IMR-90 (cell line): ENCODE measurements at regions not wholly inside any gene's neighbourhood (a gene's known extent, or its start where the extent isn't known, plus 50 kb on each side); places are given as distances from the start of the nearest gene placed in this dataset.

ENCODE experiments used
- ATAC-seq: fragments of 200-7000 bp; cut with Tn5 transposase; 2 replicates; pipeline ENCODE4 v1.9.1; 2020; ENCODE audit warnings: low read depth, mild to moderate bottlenecking, moderate library complexity
- BruUV-seq: library from RNA; stranded (reverse); fragments of 400-500 nt; replicated peaks from 2 replicates; lab custom pipeline; 2021; lab: Mats Ljungman, UMichigan
- CTCF ChIA-PET: fragments of 300-600 bp; formaldehyde crosslinking; extraction: SDS; loops from one replicate; lab custom pipeline; 2021; ENCODE audit warnings: antibody characterized with exemption; lab: Yijun Ruan, JAX
- POLR2A ChIA-PET: fragments of 300-600 bp; sonication (Branson Sonifier 250); formaldehyde crosslinking; loops from one replicate; lab custom pipeline; 2022; ENCODE audit warnings: antibody characterized with exemption; ENCODE audit not compliant: unreplicated experiment; lab: Charles Lee
- DNase-seq: peaks from one replicate; pipeline ENCODE4 v3.0.0; 2013
- H2AFZ ChIP-seq: replicated peaks from 2 replicates; pipeline ENCODE3; 2013; ENCODE audit warnings: low read length, mild to moderate bottlenecking; ENCODE audit not compliant: poor library complexity
- H2AK5ac ChIP-seq: 2 replicates; pipeline ENCODE4 v1.6.1; 2013; ENCODE audit warnings: low read depth, low read length, inconsistent platforms
- H2AK9ac ChIP-seq: replicated peaks from 2 replicates; pipeline ENCODE3; 2013; ENCODE audit warnings: mild to moderate bottlenecking, low read depth, low read length, moderate library complexity; ENCODE audit not compliant: poor library complexity
- H2BK120ac ChIP-seq: 2 replicates; pipeline ENCODE4 v1.6.1; 2013; ENCODE audit warnings: low read depth, low read length, inconsistent platforms
- H2BK15ac ChIP-seq: 3 replicates; pipeline ENCODE4 v1.6.1; 2013; ENCODE audit warnings: low read depth, low read length, inconsistent platforms
- H2BK20ac ChIP-seq: 2 replicates; pipeline ENCODE4 v1.6.1; 2013; ENCODE audit warnings: low read depth, mild to moderate bottlenecking, inconsistent platforms, low read length, moderate library complexity
- H2BK5ac ChIP-seq: 2 replicates; pipeline ENCODE4 v1.6.1; 2013; ENCODE audit warnings: mild to moderate bottlenecking, low read depth, low read length, inconsistent platforms; ENCODE audit not compliant: poor library complexity, severe bottlenecking
- H3K14ac ChIP-seq: replicated peaks from 2 replicates; pipeline ENCODE4 v1.6.1; 2013; ENCODE audit warnings: low read depth, low read length, inconsistent platforms
- H3K18ac ChIP-seq: 2 replicates; pipeline ENCODE4 v1.6.1; 2013; ENCODE audit warnings: low read depth, low read length, control low read depth
- H3K23ac ChIP-seq: 2 replicates; pipeline ENCODE4 v1.6.1; 2013; ENCODE audit warnings: low read depth, low read length, inconsistent platforms
- H3K27ac ChIP-seq: 2 replicates; pipeline ENCODE4 v1.5.1; 2013; ENCODE audit warnings: mild to moderate bottlenecking, control low read depth, low read length; ENCODE audit not compliant: insufficient read depth
- H3K27me3 ChIP-seq: 2 replicates; pipeline ENCODE4 v1.6.1; 2013; ENCODE audit warnings: low read length; ENCODE audit not compliant: control insufficient read depth, insufficient read depth
- H3K36me3 ChIP-seq: 2 replicates; pipeline ENCODE4 v1.6.1; 2013; ENCODE audit warnings: low read length, mixed read lengths; ENCODE audit not compliant: control insufficient read depth, insufficient read depth
- H3K4ac ChIP-seq: 2 replicates; pipeline ENCODE4 v1.6.1; 2013; ENCODE audit warnings: low read depth, low read length, inconsistent platforms
- H3K4me1 ChIP-seq: 2 replicates; pipeline ENCODE4 v1.6.1; 2013; ENCODE audit warnings: low read length, mixed read lengths; ENCODE audit not compliant: control insufficient read depth, insufficient read depth
- H3K4me2 ChIP-seq: 2 replicates; pipeline ENCODE4 v1.6.1; 2013; ENCODE audit warnings: low read depth, mild to moderate bottlenecking, control low read depth, low read length, moderate library complexity
- H3K4me3 ChIP-seq: 2 replicates; pipeline ENCODE4 v1.5.1; 2013; ENCODE audit warnings: low read depth, mild to moderate bottlenecking, control low read depth, low read length, moderate library complexity; ENCODE audit not compliant: insufficient read depth
- H3K56ac ChIP-seq: 2 replicates; pipeline ENCODE4 v1.6.1; 2013; ENCODE audit warnings: low read length, inconsistent platforms; ENCODE audit not compliant: insufficient read depth; ENCODE audit errors: extremely low read depth
- H3K79me1 ChIP-seq, 2 experiments: 2 replicates each; pipeline ENCODE4 v1.6.1; 2013; ENCODE audit warnings: low read length in 2 of 2, inconsistent platforms in 1 of 2, low read depth in 1 of 2
- H3K9ac ChIP-seq: 2 replicates; pipeline ENCODE4 v1.6.1; 2013; ENCODE audit warnings: low read depth, low read length, control low read depth
- H3K9me1 ChIP-seq: 2 replicates; pipeline ENCODE4 v1.6.1; 2013; ENCODE audit warnings: low read length, inconsistent platforms; ENCODE audit not compliant: insufficient read depth
- H3K9me3 ChIP-seq: 2 replicates; pipeline ENCODE4 v1.6.1; 2013; ENCODE audit warnings: low read length; ENCODE audit not compliant: control insufficient read depth, insufficient read depth
- H4K20me1 ChIP-seq: 2 replicates; pipeline ENCODE4 v1.6.1; 2013; ENCODE audit warnings: low read length, inconsistent platforms; ENCODE audit not compliant: insufficient read depth
- H4K5ac ChIP-seq: 2 replicates; pipeline ENCODE4 v1.6.1; 2013; ENCODE audit warnings: mild to moderate bottlenecking, low read depth, low read length, control low read depth
- H4K8ac ChIP-seq, 2 experiments: 2 replicates each; pipeline ENCODE4 v1.6.1; 2013; ENCODE audit warnings: low read depth in 2 of 2, low read length in 2 of 2, control low read depth in 1 of 2, inconsistent platforms in 1 of 2
- H4K91ac ChIP-seq: 2 replicates; pipeline ENCODE4 v1.6.1; 2013; ENCODE audit warnings: low read depth, low read length, inconsistent platforms; ENCODE audit not compliant: insufficient read depth
- BHLHE40 ChIP-seq: fragments of 150-350 bp; IDR thresholded peaks from 2 replicates; pipeline ENCODE4 v1.6.1; 2016; ENCODE audit warnings: mild to moderate bottlenecking, low read depth, low read length
- CEBPB ChIP-seq: IDR thresholded peaks from 2 replicates; pipeline ENCODE4 v1.6.1; 2012; ENCODE audit warnings: low read depth, low read length, improper control_type of control experiment
- WGBS, 2 experiments: methylation state at CpG; one replicate each; pipeline versions ENCODE4 v1.1.5 to v1.1.7; 2013; ENCODE audit warnings: missing lambda C conversion rate in 2 of 2; ENCODE audit not compliant: insufficient read length in 1 of 2; ENCODE audit errors: extremely low coverage in 2 of 2; 5-methylcytosine and 5-hydroxymethylcytosine counted together
- dilution Hi-C: fragments of 300-500 bp; cut with HindIII; formaldehyde crosslinking; loops from one replicate; pipeline ENCODE4 v1.14.3; 2018; ENCODE audit warnings: low sequenced_read_pairs; ENCODE audit not compliant: unreplicated experiment
- in situ Hi-C: fragments of 300-500 bp; cut with MboI; formaldehyde crosslinking; loops from 3 replicates; pipeline ENCODE4 v1.14.3; 2019; ENCODE audit warnings: low sequenced_read_pairs, inconsistent platforms, mixed read lengths
- intact Hi-C: fragments of 100-400 bp; cut with micrococcal nuclease; formaldehyde crosslinking; loops from 2 replicates; pipeline ENCODE4 v1.10.0; 2022
- TF ChIP-seq, protein P1 (sequence below): conservative IDR thresholded peaks from 2 replicates; pipeline ENCODE4 v1.5.1; 2012; ENCODE audit warnings: mild to moderate bottlenecking, low read depth, low read length, improper control_type of control experiment

DNA sequence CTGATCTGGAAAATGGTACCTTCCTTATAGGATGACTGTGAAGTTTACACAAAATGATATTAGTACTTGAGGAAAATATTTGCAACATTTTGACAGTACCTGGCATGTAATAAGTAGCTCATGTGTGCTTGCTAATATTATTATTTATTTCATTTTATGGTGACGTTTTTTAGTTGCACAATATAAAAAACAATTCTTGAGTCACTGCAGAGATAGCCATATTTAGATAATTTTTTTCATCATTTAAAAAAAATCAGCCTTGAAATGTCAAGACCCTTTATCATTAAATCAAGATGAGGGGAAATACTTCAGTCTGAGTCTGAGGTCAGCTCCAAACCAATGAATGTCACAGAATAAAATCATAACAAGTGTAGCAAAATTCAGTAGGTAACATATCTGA lies 196.8 kb upstream of the RUNX1 start:
- H4K5ac ChIP-seq, result no peak overlapping the region
- no peak overlapping the region for H2BK5ac ChIP-seq
- no peak overlapping the region for H2AFZ ChIP-seq
- H3K4me1 ChIP-seq, result 0 out of 2 replicates have a peak, but pooled peaks cover 2% of the 10 kb centered on the region
- H3K18ac ChIP-seq, result 0 out of 2 replicates have a peak overlapping the region, but pooled peaks have one; percentile 1
- in situ Hi-C loops, result no loop called here
- H3K9ac ChIP-seq, result no peak overlapping the region
- dilution Hi-C loops, result no loop called here
- H3K27me3 ChIP-seq, result no peaks in the 10 kb centered on the region
- no peak overlapping the region for H3K56ac ChIP-seq
- no peaks in the 10 kb centered on the region for H3K79me1 ChIP-seq
- no peak overlapping the region for H2BK120ac ChIP-seq
- H3K9me3 ChIP-seq, result no peaks in the 10 kb centered on the region
- DNase-seq, result no peak
- ATAC-seq, result no peak
- no CpG with 5 or more reads among the region's 1 CpG for WGBS, 2 experiments
- no peak overlapping the region for H3K23ac ChIP-seq
- H3K4me2 ChIP-seq, result no peak overlapping the region
- H4K8ac ChIP-seq, result no peak overlapping the region
- H2BK15ac ChIP-seq, result no peak overlapping the region
- no peaks in the 10 kb centered on the region for H3K36me3 ChIP-seq
- H3K14ac ChIP-seq, result no peak overlapping the region
- no peaks in the 10 kb centered on the region for H4K20me1 ChIP-seq
- no peak overlapping the region for H3K4me3 ChIP-seq
- H4K91ac ChIP-seq, result no peak overlapping the region
- no TSS peak for BruUV-seq
- no peak overlapping the region for H2BK20ac ChIP-seq
- ChIA-PET CTCF (no interaction called here), POLR2A (no interaction called here)
- no peak overlapping the region for H2AK9ac ChIP-seq
- H3K9me1 ChIP-seq, result no peaks in the 10 kb centered on the region
- no peak overlapping the region for H3K27ac ChIP-seq
- H3K4ac ChIP-seq, result no peak overlapping the region
- no peak overlapping the region for H2AK5ac ChIP-seq
- intact Hi-C loops, result no loop called here
- TF ChIP-seq CEBPB (0 out of 2 replicates have a peak, but pooled peaks have one; percentile 2), BHLHE40 (no peak)
- TF ChIP-seq, protein P1, sequence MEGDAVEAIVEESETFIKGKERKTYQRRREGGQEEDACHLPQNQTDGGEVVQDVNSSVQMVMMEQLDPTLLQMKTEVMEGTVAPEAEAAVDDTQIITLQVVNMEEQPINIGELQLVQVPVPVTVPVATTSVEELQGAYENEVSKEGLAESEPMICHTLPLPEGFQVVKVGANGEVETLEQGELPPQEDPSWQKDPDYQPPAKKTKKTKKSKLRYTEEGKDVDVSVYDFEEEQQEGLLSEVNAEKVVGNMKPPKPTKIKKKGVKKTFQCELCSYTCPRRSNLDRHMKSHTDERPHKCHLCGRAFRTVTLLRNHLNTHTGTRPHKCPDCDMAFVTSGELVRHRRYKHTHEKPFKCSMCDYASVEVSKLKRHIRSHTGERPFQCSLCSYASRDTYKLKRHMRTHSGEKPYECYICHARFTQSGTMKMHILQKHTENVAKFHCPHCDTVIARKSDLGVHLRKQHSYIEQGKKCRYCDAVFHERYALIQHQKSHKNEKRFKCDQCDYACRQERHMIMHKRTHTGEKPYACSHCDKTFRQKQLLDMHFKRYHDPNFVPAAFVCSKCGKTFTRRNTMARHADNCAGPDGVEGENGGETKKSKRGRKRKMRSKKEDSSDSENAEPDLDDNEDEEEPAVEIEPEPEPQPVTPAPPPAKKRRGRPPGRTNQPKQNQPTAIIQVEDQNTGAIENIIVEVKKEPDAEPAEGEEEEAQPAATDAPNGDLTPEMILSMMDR, result no peak
